Head of caudate nucleus (tissue), 42 donors: ENCODE measurements at regions not wholly inside any gene's neighbourhood (a gene's known extent, or its start where the extent isn't known, plus 50 kb on each side); places are given as distances from the start of the nearest gene placed in this dataset.

Experiments
- DNase-seq, 42 donors: peaks; one replicate each; pipeline versions ENCODE4 v3.0.0 to v3.0.0-alpha.2; 2020 to 2021; ENCODE audit warnings: mixed read lengths in 7 of 42
- intact Hi-C: fragments of 100-400 bp; cut with DNase I; formaldehyde crosslinking; loops from one replicate; pipeline ENCODE4 v1.15.0; 2022

- intact Hi-C loops: no loop called here
These were observed 111.3 kb downstream of the SALL1 start for GRCh38 chr16:51039638-51040331.

DNA sequence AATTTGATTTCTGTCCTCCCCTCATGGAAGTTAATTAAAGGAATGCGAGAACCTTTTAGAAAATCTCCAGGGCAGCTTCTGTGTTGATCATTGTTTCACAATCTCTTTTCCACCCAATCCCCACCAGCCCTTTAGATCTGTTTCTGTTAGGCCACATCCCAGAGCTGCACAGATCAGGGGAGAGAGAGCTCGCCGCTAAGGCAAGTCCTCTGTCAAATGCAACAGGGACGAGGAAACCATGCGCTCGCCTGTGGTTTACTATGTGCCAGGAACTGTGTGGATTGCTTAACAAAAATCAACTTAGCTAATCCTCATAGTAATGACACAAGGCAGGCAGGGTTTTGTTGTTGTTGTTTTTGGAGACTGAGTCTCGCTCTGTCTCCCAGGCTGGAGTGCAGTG is 115.4 kb downstream of the SALL1 start:
- DNase-seq: no peak
- intact Hi-C loops: no loop called here

More at GRCh38 chr16:51039638-51040331, 111.3 kb downstream of the SALL1 start:
- DNase-seq: no peak

DNA sequence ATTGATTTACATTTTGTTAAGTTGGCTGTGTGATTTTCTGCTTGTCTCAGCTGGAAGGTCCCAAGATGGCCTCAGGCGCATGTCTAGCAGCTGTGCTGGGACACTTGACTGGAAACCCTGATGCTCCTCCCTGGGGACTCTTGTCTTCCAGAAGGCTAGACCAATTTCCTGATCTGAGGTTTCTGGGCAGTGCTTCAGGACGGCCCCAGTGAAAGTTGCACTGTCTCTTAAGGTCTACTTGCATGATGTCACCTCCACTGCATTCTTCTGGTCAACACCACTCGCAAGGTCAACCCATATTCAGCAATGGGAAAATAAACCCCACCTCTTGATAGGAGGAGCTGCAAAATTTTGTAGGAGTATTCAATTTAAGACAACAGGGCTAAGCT is 116.0 kb downstream of the SALL1 start:
- no peak for DNase-seq
- intact Hi-C loops: no loop called here

DNA sequence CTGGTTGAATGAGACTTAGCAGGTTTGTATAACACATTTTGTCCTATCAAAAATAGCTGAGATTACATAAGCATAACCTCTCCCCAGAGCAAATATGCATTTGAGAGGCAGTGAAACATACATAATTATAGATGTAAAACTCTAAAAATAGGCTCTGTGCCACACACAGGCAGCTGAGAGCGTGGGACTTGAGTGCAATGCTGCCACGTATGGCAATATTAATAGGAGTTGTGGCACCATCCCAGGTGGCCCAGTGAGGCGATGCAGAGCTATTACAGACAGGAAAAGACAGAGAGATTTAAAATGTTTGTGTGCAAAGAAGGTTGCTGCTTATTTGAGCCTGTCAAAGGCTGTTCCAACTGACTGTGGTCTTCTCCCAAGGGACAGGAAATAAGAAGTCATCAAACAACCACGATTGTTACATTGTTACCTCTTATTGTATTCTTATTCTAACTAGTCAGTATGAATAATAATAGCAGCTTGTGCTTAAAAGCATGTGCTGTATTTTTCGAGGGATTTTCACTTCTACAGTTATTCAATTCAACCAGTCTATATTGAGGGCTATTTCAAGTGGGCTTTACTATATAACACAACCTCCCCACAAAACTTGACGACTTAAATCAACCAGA is 116.5 kb downstream of the SALL1 start:
- intact Hi-C loops: no loop called here
- DNase-seq: peak in 40 of 42 donors; percentile 16 to 94 (median 62)

GRCh38 chr16:51031598-51031997 is 119.5 kb downstream of the SALL1 start:
- intact Hi-C loops: no loop called here
- DNase-seq: no peak

- intact Hi-C loops: no loop called here
- DNase-seq: no peak
These were observed 120.6 kb downstream of the SALL1 start for GRCh38 chr16:51030516-51030915.

DNA sequence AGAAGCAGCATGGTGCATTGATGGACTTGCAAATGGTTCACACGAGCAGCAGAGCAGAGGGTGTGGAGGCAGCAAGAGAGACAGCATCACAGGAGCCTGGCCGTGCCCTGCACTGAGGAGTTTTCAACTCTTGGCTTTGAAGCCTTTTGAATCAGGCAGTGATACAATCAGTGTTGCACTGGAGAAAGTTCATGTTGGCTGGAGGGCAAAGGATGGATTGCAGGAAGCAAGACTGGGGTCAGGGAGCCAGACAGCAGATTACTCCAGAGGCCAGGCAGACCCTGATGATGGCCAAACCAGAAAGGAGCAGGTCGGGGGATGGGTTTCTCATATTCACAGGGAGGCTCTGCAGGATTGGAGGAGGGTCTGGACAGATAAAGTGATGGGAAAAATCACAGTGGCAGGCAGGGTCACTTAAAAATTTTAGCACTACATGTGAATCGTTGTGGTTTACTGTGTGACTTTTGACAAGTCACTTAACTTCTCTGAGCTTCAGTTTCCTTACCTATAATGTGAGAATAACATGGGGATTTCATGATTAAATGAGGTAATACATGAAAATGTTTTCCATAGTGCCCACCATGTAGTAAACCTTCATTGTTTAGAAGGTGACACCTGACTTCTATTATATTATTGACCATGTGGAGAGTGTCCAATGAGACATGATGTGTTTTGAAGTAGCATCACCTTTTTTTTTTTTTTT is 125.3 kb downstream of the SALL1 start:
- intact Hi-C loops: no loop called here

DNA sequence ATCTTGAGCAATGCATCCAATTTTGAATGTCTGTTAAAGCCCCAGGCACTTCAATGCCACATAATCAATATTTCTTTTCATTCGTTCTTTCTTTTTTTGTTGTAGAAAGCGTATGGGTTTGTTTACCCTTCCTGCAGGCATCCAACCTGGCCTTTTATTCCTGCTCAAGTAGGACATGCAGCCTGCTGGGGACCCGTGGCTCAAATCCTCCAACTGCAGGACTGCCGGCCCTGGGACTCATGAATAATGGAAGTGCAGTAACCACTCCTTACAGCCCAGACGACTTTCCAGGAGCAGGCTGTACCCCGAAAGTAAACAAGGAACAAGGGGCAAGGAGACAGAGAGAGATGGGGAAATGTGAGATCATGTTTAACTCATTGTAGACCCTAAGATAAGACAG is 126.4 kb downstream of the SALL1 start:
- intact Hi-C loops: no loop called here
- peak in 1 of 42 donors; percentile 25 for DNase-seq

More for the DNA sequence above, 125.3 kb downstream of the SALL1 start:
- no peak for DNase-seq

DNA sequence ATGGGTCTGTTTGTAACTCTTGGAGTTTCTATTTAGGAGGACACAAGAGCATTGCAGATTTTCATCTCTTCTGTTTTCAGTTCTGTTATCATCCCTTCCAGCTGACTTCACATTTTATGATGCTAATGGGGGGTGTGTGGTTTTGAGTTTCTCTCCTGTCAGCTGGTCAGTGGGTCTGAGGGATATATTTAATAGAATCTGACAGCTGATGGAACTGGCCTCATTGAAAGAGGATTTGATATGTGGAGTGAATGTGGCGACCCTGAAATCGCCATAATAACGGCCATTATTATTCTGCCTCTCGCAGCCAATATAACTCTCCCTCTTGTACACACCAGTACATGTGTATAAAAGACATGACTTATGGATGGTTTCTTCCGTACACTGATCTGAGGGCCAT is 128.1 kb downstream of the SALL1 start:
- intact Hi-C loops: no loop called here
- DNase-seq: no peak

DNA sequence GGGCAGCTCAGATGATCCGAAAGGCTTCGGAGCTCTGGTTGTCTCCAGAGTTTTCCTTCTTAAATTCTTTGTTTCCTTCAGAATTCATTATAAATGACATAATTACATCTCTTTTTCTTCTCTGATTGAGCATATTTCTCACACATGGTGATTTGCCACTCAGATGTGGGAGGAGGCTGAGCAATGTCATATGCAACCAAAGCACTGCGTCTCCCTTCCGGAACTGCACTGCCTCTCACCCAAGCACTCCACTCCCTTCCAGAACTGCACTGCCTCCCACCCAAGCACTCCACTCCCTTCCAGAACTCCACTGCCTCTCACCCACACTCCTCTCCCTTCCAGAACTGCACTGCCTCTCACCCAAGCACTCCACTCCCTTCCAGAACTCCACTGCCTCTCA is 131.5 kb downstream of the SALL1 start:
- intact Hi-C loops: no loop called here
- no peak for DNase-seq

DNA sequence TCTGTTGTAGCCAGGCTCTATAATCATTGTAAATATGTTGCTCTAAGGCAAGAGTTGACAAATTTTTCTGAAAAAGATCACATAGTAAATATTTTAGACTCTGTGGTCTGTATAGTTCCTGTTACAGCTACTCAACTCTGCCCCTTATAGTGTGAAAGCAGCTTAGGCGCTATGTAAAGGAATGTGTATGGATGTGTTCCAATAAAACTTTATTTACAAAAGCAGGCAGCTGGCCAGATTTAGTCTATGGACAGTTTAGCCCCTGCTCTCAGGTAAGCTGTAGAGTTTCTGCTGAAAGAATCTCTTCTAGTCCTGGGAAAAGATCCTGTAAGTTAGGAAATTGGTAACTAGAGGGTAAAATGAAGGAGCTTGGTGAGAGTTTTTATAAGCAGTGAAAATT is 133.1 kb downstream of the SALL1 start:
- intact Hi-C loops: no loop called here
- DNase-seq: no peak

DNA sequence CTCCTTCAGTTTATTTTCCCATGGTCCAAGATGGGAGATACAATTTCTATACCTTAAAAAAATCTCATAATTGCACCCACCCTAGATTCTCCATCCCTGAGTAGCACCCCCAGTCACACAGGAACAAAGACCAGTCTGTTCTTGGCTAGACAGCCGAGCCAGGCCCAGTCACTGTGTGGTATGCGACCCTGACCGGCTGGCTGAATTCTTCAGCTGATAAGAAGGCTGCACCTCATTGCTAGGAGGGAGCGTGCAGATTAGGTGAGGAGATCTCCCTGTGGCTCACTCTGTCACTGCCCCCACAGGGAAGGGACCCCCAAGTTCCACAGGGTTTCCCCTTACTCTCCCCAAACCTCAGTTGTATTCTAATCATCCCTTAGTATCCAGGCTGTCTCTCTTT is 138.7 kb downstream of the SALL1 start:
- DNase-seq: no peak
- intact Hi-C loops: no loop called here

DNA sequence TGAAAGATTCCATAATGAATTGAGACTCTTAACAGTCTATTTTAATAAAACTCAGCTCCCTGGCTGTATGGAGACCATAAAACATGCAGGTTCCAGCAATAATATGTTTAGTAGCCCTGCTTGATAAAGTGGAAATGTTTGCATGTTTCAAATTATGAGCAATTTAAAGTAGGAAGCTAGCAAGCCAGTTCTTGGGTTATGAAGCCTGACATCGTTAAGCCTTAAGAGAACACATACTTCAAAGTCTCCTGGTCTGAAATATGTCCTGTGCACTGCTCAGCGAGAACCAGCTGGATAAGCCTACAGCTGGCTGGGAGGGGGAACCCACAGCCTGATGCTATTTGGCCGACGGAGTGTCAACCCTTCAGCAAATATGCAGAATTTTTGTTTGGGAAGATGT is 140.3 kb downstream of the SALL1 start:
- intact Hi-C loops: no loop called here
- DNase-seq: no peak

- intact Hi-C loops: no loop called here
- DNase-seq: no peak
These were observed 141.3 kb downstream of the SALL1 start for GRCh38 chr16:51009813-51010212.

GRCh38 chr16:51009359-51009758 is 141.7 kb downstream of the SALL1 start:
- intact Hi-C loops: no loop called here

DNA sequence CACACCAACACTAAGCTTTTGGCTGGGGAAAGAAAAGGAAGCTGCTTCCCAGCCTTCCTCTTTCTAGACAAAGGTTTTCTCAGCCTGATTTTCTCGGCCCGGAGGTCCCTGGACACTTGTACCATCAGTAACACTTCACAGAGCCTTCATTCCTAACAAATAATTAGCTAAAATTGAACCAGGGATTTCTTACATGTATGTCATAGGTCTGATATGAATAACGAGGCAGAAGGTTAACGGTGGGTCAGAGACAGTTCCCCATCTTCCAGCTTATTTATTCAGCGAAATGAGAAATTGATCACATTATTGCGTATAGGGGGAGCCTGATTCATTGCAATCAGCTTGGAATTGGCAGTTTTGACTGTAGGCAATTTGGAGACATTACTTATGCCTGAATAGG is 142.5 kb downstream of the SALL1 start:
- intact Hi-C loops: no loop called here
- DNase-seq: no peak

More at GRCh38 chr16:51009359-51009758, 141.7 kb downstream of the SALL1 start:
- no peak for DNase-seq

- no peak for DNase-seq
- intact Hi-C loops: no loop called here
These were observed 143.0 kb downstream of the SALL1 start for GRCh38 chr16:51008037-51008436.

- intact Hi-C loops: no loop called here
- no peak for DNase-seq
These were observed 147.1 kb downstream of the SALL1 start for GRCh38 chr16:51003850-51004566.

GRCh38 chr16:51002881-51003490 is 148.1 kb downstream of the SALL1 start:
- no peak for DNase-seq

More at GRCh38 chr16:51002881-51003490, 148.1 kb downstream of the SALL1 start:
- intact Hi-C loops: no loop called here
